GM19372 (cell line): ENCODE measurements at regions not wholly inside any gene's neighbourhood (a gene's known extent, or its start where the extent isn't known, plus 50 kb on each side); places are given as distances from the start of the nearest gene placed in this dataset.

Experiments used
- ATAC-seq: cut with Tn5 transposase; IDR thresholded peaks from one replicate; pipeline ENCODE4 v1.9.1; 2021; ENCODE audit warnings: mild to moderate bottlenecking, low read depth, moderate library complexity; ENCODE audit not compliant: unreplicated experiment

DNA sequence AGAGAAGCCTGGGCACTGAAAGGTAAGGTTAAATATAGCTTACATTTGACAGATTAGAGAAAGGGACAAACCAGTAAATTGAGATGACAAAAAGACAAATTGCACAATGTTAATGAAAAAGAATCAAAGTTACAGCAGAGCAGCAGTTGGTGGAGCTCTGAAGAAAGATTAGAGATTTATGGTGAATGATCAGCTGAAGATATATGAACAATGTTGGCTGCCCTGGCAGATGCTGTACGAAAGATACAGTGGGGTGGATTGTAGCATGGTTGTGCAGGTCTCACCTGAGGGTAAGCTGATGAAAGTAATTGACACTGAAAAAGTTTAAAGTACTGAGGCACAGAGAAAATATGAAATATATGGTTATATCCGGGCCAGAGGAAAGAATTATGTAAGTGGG lies 492.1 kb downstream of the ARHGEF28 start:
- ATAC-seq: no peak

DNA sequence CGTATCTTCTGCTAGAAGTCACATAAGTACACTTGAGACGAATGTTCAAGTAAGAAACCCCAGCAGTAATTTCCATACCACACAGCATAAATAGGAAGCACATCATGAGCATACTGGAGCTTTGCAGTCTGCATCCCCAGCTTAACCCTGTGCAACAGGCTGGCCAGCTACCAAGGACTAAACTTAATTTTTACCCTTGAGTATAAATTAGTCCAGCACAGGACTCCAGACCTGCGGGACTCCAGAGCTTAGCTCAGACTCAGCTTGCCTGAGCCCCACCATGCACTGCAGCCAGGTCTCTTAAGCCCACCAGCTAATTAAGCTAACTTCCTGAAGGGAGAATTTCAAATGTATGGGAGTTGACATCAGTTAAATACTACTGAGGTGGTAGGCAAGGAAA lies 491.0 kb downstream of the ARHGEF28 start:
- no peak for ATAC-seq

DNA sequence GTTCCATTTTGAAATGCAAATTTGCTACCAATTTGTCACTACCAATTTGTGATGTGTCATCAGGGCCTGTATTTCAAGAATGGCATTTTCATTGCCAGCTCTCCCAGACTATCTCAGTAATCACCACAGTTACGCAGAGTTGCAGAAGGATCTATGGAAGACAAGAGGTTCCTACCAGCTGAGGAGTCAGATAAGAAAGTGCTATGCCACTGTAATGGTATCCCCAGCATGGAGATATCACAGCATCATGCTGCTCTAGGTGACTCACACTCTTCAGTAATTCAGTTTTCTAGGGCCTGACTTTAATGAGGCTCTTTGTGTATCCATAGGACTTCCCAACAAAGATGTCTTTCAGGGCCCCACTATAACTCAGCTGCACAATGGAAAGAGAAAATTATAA lies 490.3 kb downstream of the ARHGEF28 start:
- no peak for ATAC-seq

DNA sequence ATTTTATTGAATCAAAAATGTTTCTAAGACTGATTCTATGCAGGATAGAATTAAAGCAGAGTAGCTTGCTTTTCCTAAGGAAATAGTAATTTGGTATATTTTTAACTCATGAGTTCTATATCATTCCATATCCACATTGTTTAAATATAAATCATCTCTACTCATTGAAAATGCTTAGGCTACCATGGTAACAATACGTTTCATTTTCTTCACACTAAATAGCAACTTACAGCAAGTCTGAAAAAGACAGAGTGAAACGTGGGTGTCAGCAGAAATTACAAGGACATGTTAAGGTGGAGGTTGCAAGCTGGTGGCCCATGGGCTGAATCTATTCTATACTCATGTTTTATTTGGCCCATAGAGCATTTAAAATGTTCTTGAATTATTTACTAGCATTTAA lies 487.9 kb downstream of the ARHGEF28 start:
- no peak for ATAC-seq

DNA sequence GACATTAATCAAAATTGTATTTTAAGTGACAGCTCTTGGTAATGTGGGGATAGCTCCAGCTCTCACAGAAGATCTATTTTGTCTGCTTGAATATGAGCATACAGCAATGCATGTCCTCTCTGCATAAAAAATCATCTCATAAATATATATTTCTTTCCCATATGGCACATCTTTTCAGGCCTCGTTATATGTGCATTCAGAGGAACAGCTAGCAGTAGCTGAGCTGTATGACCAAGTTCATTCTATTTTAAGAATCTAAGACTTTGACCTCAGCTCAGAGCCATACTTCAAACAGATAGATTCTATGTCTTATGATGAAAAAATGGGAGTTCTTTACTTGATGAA lies 487.2 kb downstream of the ARHGEF28 start:
- no peak for ATAC-seq

DNA sequence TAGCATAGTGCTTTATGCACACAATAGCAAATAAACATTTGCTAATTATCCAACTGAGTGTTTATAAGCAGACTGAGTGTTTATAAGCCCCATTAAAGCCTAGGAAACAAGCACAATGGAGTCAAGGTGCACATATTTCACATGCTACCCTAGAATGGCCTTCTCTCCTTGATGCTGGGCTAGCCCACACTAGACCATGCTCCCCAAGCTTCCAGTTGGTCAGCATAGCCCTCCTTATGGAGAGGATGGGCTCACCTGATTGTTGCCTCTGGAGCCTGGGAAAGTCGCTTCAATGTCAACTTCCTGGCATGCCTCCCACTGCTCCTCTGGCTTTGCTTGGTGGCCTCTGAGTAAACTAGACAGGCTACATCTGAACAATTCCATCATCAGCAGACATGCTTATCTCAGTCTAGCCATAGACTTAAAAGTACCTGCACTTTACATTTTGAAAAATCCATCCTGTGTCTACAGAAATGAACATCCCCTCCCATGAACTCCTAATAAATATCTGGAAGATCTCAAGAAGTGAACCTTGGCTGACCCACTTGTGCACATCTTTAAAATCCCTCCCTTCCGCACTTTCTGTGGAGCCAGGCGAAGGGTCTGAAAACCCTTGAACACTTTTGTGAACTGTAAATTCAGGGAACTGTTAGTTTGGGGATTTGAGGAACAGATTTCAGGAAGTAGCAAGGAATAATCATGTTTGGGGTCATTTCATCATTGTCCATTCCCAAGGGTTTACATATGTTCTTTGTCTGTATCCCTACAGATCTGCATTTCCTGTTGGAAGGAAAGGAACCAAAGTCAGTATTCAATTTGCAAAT lies 486.6 kb downstream of the ARHGEF28 start:
- ATAC-seq: no peak

DNA sequence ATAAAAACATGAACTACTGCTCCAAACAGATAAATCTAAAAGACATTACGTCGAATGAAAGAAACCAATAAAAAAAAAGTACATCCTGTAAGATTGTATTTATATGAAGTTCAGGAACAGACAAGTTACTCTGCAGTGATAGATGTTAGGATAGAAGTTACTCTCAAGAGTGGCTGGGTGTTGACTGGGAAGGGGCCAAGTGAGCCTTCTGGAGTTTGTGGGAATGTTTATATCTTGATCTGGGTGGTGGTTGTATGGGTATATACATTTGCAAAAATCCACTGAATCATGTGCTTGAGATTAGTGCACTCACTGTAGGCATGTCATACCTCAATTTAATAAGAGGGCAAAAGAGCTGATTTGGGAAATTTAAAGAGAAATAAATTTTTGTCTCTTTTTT lies 485.8 kb downstream of the ARHGEF28 start:
- no peak for ATAC-seq

DNA sequence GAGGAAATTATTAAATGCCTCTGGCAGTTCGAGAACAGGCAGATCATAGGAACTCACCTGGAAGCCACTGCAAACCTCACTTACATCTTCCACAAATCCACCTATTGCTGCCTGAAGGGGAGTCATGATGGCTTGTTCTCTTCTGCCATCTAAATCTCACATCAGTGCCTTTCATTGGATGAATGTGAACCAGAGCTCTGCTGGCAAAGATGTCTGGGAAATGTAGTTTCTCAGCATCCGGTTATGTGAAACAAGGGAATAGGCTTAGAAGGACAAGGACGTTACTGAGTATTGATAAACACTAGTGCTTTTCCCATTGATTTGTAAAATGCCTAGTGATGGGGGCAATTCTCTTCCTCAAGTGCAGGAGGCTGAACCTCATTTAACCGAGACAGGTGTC lies 483.3 kb downstream of the ARHGEF28 start:
- no peak for ATAC-seq

DNA sequence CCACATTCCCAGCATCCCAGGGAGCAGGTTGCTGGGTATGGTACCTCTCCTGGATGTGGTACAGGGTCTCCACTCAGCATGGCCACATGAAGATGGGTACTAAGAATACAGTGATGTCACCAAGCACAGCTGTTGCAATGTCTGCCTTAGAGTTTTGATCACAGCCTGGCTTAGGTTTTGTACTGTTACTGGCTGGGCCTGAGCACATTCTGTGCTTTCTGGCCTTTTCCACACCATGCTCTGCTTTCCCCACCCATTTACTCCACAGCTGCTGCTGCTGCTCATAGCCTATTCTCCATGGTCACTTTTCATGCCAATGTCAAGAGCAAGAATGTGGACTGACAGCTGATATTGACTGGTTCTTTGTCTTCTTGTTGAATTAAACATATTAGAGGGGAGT lies 481.9 kb downstream of the ARHGEF28 start:
- ATAC-seq: no peak

DNA sequence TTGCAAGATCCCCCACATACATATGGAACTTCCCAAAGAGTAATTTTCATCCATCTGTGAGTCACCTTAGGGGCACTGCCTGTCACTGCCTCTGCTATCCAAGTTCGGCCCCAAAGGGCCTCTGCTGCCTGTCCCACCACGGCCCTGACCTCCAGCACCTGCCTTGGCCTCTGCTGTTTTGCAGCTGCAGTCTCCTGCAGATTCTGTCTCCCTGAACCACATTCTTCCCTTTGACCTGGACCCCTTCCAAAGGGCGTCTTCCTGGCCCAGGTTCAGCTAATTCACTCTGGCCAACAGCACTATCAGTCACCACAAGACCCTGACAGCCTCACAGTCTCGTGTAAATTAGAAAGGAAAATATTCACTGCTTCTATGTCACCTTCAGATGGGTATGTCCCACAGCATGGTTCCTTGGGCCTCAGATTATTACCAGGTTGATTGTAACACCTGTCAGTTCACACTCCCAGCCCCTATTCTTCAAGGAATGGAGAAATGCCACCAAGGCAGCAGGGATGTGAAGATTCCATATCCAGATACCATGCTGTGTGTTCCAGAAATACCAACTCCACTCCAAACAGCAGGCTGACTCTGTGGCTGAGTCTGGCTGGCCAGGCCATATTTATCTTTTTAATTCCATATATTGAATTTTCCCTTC lies 479.3 kb downstream of the ARHGEF28 start:
- ATAC-seq: no peak

DNA sequence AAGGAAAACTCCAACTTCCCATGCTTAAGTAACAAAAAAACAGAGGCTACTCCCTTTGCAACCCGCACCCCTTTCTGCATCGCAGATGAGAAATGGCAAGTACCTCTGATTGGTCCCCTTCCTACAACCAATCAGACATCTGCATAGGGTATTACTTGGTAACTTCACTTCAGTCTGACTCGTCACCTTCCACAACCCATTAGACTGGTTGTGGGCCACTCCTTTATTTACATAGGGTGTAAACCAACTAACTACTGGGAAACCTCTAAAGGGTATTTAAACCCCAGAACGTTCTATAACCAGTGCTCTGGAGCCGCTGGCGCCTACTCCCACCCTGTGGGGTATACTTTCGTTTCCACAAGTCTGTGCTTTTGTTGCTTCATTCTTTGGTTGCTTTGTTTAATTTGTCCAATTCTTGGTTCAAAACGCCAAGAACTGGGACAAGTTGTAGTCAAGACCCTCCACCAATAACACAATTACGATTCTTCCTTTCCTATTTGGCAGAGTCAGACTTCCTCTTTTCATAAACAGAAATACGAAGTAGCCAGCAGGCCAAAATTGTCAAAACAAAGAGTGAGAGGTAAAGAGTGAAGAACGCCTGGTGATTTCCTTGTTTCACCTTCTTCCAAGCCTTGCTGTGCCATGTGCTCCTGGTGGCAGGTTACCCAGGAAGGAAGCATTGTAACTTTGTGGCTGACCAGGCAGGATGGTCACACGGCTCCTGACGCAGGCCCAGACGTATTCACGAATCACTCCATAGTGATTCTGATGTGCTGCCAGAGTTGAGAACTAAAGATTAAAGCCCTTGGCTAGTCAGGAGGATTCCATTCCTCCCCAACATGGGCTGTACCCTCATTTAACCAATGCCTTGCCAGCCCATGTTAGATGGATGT lies 477.4 kb downstream of the ARHGEF28 start:
- ATAC-seq: no peak

DNA sequence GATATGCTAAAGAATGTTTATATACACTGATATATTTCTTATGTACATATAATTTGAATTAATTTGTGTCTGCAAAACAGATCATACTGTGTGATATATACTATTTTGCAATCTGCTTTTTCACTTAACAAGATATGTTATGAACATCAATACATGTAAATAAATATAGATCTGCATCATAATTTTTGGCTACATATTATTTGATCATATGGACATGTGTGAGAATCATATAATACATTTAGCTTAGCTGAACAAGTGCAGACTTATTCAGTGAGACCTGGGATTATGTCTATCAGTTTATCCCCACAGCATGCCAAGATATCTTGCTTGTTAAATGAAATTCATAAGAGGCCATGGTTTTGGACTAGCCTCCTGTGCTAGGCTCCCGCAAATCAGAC lies 474.3 kb downstream of the ARHGEF28 start:
- no peak for ATAC-seq

DNA sequence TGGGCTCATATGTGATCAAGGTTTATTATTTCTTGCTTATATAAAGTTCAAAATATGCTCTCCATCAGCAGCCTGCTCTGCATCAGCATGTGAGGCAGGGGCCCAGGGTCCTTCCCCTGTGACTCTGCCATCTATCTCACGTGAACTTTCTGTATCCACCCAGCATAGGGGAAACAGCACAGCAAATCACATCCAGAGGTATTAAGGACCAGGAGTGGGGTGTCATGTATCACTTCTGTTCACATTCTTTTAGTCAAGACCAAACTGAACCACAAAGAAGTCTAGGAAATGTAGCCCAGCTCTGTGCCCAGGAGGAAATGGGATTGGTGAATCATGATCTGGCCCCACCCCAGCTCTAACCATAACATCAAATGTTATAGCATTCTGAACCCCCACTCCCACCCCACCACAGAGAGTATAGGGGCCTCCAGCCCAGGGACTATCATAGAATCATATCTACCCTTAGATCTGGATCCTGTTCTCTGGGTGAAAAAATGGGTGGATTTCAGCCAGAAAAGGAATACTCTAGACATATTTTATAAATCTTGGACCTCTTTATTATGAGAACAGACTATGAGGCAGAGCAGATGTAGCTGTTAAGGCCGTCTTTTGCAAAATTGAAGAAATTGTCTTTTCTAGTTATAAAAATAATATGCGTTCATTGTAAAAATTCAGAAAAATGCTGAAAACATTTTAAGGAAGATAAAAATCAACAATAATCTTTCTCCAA lies 473.7 kb downstream of the ARHGEF28 start:
- ATAC-seq: no peak

DNA sequence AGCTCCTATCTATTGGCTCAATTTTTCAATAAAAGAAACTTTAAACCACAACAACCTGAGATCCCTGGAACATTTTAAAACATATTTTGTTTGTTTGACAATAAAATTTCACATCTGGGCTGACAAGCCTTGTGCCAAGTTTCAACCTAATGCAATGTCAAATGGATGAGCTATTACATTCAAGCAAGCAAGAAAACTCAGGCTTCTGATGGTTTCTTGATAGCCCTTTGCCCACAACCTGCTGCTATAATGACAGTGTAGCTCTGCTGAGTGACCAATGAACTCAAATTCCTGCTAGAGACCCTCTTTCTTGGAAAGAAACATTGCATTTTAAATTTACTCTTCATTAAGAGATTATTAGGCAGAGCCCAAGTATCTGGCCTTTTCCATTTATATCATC lies 472.9 kb downstream of the ARHGEF28 start:
- ATAC-seq: no peak

DNA sequence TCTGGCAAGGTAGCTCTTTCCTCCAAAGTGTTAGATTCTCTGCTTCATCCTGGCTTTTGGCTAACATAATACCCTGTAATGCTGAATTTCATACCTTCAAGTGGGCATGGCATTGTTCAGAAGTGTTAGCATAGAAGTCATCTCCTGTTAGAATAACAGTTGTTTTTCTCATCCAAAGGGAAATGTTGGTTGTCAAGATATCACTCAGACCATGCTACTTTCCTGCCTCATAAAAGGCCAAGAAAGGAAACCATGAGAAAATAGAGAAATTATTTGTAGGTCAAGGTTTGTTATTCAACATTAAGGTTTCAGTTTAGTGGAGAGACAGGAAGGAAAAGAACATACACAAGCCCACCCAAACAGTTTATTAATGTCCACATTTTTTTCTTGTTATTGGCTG lies 472.5 kb downstream of the ARHGEF28 start:
- ATAC-seq: no peak

DNA sequence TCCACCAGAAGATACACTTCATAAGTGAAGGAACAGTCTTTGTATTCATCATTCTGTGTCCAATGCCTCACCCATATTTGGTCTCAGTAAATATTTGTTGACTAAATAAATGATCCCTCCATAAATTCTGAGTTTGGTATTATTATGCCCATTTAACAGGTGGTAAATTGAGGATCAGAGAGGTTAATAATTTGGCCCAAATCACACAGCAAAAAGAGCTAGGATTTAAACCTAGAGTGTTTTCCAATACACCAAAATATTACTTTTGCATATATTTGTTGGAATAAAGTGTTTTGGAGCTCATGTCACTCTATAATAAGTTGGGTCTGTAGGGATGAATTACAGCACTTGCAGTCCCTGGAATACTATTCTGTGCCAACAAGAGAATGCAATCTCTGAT lies 470.3 kb downstream of the ARHGEF28 start:
- ATAC-seq: no peak

DNA sequence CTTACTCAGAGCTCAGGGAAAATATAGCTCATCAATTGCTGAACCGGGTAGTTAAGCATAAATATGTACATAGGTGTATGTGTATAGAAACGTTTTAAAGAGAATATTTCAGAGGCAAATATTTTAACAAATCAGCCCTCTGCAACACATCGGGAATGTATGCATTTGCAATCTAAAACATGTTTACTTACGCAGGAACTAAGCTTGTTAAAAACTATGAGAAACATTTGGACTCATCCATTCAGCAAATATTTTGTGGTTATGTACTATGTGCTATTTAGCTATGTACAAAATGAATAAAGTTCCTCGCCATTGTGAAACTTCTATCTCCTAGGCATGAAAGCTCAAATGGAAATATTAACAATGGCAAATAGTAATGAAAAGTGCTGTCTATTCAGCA lies 469.9 kb downstream of the ARHGEF28 start:
- ATAC-seq: no peak

DNA sequence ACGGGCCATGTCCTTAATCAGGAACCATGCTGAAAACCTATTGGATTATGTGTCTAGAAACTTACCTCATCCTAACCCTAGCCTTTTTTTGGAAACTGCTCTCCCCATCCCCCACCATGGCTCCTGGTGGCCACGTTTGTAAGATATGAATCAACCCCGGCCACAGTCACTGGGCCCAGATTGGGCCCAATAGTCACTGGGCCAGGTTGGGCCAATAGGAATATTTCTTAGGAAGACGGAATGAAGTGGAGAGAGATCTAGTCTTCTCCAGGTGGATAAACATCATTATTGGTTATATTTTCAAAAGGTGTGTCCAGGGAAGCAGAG lies 468.7 kb downstream of the ARHGEF28 start:
- no peak for ATAC-seq

DNA sequence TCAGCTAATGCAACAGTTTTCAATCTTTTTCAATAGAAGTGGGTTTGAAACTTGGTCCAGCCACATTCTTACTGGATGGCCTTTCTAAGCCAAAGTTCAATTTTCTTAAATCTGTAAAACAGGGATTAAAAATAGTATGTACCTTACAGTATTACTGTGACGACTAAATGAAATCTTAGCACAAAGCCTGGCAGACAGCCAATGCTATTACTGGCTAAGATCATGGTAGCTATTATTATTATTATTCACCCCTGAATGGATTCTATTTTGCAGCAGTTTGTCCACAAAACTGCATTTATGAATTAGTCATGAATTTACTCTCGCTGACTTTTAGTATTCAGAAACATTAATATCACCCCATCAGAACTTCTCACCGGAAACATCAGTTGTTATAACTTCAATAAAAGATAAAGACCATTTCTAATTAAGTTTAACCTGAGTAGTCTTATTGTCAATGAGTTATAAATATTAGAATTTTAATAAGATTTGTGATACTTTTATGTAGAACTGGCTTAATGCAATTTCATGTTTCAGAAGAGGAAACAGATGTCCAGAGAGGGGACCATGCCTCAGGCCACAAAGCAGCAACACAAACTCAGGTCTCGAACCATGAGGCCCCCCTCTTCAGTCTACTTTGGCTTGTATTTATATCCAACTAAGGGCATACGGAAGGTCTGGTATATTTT lies 468.2 kb downstream of the ARHGEF28 start:
- no peak for ATAC-seq

DNA sequence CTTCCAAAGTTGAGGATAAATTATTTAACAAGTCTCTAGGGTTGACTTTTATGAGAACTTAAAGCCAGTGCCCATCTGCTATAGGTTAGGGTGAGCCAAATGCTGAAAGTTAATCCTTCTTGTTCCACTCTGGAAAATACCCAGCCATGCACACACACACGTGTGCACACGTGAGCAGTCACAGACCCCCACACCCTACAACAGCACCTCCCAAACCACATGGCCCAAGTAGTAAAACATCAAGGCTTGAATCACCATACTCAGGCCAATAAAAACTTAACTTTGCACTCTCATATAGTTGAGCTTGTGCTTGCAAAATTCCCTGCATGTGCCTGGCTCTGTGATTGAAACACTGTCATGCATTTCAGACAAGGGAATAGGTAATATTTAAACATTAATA lies 467.6 kb downstream of the ARHGEF28 start:
- ATAC-seq: no peak
